GM21786 (cell line): ENCODE measurements at regions not wholly inside any gene's neighbourhood (a gene's known extent, or its start where the extent isn't known, plus 50 kb on each side); places are given as distances from the start of the nearest gene placed in this dataset.

ENCODE experiments used
- ATAC-seq: cut with Tn5 transposase; IDR thresholded peaks from one replicate; pipeline ENCODE4 v1.9.1; 2021; ENCODE audit not compliant: unreplicated experiment

- no peak for ATAC-seq
These were observed 340.2 kb upstream of the CBLB start for GRCh38 chr3:106208967-106209366.

- ATAC-seq: no peak
These were observed 340.7 kb upstream of the CBLB start for GRCh38 chr3:106209482-106209881.

DNA sequence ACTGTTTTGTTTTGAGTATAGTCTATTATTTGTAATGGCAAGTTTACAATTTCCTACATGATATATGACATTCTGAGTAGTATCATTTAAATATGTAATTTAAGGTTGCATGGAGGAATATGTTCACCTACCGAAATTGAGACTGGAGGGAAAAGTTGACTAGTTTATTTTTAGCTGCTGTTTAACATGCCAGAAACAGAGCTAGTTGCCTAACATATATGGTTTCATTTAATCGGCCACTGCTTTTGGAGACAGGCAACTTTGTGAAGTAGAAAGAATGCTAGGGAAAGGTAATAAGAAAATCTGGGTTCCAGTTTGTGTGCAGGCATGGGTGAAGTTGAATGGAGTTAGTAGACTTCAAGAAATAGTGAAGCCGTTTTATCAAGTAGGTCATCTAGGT lies 342.1 kb upstream of the CBLB start:
- ATAC-seq: no peak

- no peak for ATAC-seq
These were observed 343.9 kb upstream of the CBLB start for GRCh38 chr3:106212665-106213222.

DNA sequence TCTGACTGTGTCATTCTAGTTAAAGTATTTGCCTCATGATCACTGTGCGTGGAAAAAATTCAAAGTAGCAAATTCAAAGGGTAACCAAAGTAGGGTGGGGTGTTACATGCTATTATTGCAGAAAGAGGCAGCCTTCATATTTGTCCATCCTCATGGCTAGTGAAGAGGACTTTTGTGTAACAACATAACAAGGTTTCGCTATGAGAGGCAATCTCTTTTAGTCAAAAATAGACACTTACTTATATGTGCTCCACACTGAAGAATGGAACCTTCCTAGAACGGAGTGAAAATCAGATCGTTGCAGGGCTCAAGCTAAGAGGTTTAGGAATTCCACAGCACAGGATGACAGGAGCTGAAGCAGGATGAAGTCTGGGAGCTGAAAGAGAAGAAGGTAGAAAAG lies 345.1 kb upstream of the CBLB start:
- ATAC-seq: no peak

GRCh38 chr3:106214641-106215040 lies 345.8 kb upstream of the CBLB start:
- no peak for ATAC-seq

DNA sequence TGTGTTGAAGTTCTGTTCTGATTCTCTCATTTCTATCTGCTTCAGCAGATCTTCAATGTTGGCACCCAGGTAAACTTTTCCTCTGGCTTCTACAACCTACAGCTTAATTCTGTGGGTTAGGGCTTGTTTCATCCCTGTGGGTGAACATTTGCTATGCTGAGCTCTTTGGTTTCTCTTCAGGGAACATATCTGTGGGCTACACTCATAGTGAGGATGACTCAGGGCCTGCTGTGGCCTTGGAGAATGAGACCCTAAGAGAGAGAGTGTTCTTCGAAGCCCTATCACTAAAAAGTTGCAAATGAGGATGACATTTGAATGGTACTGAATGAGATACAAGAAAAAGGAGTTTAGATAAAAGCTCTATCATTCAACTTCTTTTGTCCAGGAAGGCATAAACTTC lies 346.2 kb upstream of the CBLB start:
- no peak for ATAC-seq

GRCh38 chr3:106217745-106218144 lies 348.9 kb upstream of the CBLB start:
- no peak for ATAC-seq

DNA sequence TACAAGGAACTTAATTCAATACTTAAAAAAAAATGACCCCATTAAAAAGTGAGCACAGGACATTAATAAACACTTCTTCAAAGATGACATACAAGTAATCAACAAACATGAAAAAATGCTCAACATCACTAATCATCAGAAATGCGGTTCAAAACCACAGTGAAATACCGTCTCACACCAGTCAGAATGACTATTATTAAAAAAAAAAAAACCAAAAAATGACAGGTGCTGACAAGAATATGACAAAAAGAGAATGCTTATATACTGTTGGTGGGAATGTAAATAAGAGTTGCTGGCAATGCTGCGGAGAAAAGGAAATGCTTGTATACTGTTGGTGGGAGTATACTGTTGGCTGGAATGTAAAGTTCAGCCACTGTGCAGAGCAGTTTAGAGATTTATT lies 358.3 kb upstream of the CBLB start:
- no peak for ATAC-seq

DNA sequence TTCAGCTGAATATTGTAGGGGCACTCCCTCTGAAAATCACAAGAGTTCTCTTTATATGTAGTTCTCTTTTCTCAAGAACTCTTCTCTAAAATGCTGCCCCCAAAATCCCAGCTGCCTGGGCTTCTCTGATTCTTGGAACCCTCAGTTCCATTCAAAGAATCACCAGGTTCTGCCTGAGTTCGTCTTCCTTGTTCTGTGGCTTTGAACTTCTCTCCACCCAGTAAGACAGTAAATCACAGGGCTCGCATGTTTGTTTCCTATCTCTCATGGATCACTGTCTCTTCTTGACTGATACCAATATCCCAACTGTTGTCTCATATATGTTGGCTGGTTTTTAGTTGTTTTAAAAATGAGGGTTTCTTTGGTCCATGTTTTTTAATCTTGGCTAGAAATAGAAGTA lies 359.5 kb upstream of the CBLB start:
- ATAC-seq: no peak

DNA sequence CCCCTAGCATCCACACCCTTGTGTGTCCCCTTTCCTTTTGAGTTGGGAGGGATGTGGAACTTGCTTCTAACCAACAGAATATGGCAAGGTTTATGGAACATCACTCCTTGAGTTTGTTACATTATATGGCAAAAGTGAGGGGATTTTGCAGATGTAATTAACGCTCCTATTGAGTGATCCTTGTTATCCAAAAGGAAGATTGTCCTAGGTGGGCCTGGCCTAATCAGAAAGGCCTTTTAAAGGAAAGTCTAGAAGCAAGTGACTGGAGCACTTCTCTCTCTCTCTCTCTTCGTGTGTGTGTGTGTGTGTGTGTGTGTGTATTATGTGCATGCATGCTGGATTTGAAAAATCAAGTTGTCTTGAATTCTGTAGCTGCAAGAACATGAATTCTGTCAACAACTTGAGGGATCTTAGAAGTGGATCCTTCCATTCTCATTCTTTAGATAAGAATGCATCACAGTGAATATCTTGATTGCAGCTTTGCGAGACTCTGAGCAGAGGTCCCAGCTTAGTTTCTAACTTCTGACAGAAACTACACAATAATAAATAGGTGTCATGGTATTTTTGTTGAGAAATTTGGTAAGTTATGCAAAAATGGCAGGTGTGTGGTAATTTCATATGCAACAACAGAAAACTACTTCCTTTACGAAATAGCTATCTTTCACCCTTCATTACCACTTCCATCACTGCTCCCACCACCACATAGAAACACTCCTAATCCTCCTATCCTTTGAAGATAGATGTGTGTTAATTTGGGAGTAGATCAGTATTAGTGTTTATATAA lies 360.9 kb upstream of the CBLB start:
- ATAC-seq: no peak

DNA sequence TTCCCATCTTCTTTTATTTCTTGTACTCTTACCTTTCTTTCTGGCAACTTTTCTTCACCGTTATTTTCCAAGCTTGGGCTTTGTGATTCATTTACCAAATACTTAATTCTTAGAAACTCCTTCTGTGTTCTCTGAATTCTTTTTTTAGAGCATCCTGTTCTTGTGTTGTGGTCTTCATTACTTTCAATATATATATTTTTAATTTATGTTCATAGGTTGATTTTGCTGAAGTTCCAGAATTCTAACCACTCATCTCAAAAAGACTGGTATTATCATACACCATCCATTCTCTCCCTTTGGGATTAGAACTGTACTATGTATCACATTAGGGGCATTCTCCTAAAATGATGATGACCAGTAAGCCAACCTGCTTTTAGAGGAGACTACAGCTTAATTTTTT lies 362.3 kb upstream of the CBLB start:
- ATAC-seq: no peak

GRCh38 chr3:106232956-106233355 lies 364.1 kb upstream of the CBLB start:
- ATAC-seq: no peak

- ATAC-seq: no peak
These were observed 370.4 kb upstream of the CBLB start for GRCh38 chr3:106239195-106239697.

GRCh38 chr3:106241593-106241992 lies 372.8 kb upstream of the CBLB start:
- no peak for ATAC-seq

DNA sequence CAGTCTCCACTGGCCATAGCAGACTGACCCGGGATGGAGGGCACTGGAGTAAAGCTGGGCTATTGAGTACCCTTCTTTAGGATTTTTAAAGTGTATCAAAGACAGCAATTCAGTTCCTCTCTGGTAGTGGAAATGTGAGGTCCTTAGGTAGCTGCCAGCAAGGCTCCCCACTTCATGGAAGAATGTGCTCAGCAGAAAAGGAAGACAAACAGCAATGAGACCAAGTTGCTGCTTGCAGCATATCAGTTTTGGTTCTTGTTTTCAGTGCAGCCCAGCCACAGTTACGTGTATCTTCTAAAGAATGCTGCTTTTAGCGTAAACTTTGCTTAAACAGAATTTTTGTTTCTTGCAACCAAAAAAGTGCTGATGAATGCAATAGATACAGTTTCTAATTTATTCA lies 374.0 kb upstream of the CBLB start:
- ATAC-seq: peak; percentile 83

GRCh38 chr3:106245400-106245799 lies 376.6 kb upstream of the CBLB start:
- no peak for ATAC-seq

GRCh38 chr3:106247902-106248684 lies 379.3 kb upstream of the CBLB start:
- peak; percentile 67 for ATAC-seq

- ATAC-seq: no peak
These were observed 380.3 kb upstream of the CBLB start for GRCh38 chr3:106249159-106249558.

GRCh38 chr3:106249981-106250380 lies 381.2 kb upstream of the CBLB start:
- ATAC-seq: no peak

DNA sequence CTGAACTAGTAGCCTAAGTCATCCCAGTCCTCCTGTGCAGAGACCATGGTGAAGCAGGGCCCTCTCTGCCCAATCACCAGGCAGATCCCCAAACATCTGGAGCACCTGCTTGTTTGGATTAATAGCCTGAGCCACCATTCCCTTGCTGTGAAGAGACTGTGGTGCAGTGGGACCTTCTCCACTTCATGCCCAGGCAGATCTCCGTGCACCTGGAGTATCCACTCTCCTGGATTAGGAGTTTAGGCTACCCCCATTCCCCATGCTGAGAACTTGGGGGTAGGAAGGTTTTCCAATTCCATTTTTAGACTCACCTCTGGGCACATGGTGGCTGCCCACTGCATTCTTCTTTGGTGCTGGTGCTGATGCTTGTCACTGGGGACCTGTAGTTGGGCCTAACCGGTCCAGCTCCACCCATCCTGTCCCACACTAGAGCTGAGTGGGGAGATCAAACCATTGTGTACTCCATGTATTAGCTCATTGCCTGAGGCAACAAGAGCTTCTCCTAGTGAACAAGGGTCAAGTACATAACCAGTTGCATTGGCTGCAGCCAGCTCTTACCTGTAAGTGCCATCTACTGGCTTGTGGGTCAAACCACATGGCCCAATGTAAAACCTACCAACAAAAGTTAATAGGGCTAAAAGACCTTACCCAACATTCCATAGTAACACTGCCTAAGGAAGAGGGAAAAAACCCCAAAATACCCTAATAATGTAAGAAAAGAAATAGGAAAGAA lies 382.5 kb upstream of the CBLB start:
- ATAC-seq: no peak
